SU-DHL-6 (cell line): ENCODE measurements at regions not wholly inside any gene's neighbourhood (a gene's known extent, or its start where the extent isn't known, plus 50 kb on each side); places are given as distances from the start of the nearest gene placed in this dataset.

Source experiments
- H2AFZ ChIP-seq: fragments of 200-600 bp; sonication (generic); 2 replicates; pipeline ENCODE4 v1.6.1; 2014; ENCODE audit warnings: low read depth, mild to moderate bottlenecking, moderate library complexity, mixed read lengths, antibody characterized with exemption, low read length; ENCODE audit not compliant: severe bottlenecking
- H3F3A ChIP-seq: fragments of 200-600 bp; shearing (Covaris generic); 2 replicates; pipeline ENCODE4 v1.6.0; 2016; ENCODE audit warnings: antibody characterized with exemption, mild to moderate bottlenecking; ENCODE audit not compliant: insufficient read depth
- H3K27ac ChIP-seq: fragments of 200-600 bp; sonication (generic); 2 replicates; pipeline ENCODE4 v1.5.1; 2016; ENCODE audit warnings: low read depth, mild to moderate bottlenecking, low read length, moderate library complexity, mixed read lengths
- H3K27me3 ChIP-seq: fragments of 200-600 bp; sonication (generic), shearing (Covaris generic); 2 replicates; pipeline ENCODE4 v1.6.0; 2014; ENCODE audit warnings: mild to moderate bottlenecking, low read length
- H3K36me3 ChIP-seq: fragments of 200-600 bp; sonication (generic); 2 replicates; pipeline ENCODE4 v1.6.1; 2014; ENCODE audit warnings: mild to moderate bottlenecking, low read length, mixed read lengths
- H3K4me2 ChIP-seq: fragments of 300-600, 200-600 bp; shearing (Covaris generic), sonication (generic); 2 replicates; pipeline ENCODE4 v1.6.0; 2014; ENCODE audit warnings: low read length, low read depth, mild to moderate bottlenecking; ENCODE audit not compliant: poor library complexity, severe bottlenecking
- H3K4me3 ChIP-seq: fragments of 200-600 bp; sonication (generic); 2 replicates; pipeline ENCODE4 v1.5.1; 2014; ENCODE audit warnings: antibody characterized with exemption, low read length, mild to moderate bottlenecking, mixed read lengths; ENCODE audit not compliant: insufficient read depth, poor library complexity, severe bottlenecking
- H3K79me2 ChIP-seq: fragments of 200-600 bp; sonication (generic); 2 replicates; pipeline ENCODE4 v1.6.1; 2014; ENCODE audit warnings: mild to moderate bottlenecking, low read length, moderate library complexity; ENCODE audit not compliant: insufficient read depth
- H3K9ac ChIP-seq: fragments of 200-600 bp; sonication (generic); 2 replicates; pipeline ENCODE4 v1.7.0; 2014; ENCODE audit warnings: mild to moderate bottlenecking, low read length
- H3K9me2 ChIP-seq: fragments of 200-600 bp; sonication (generic); replicated peaks from 2 replicates; pipeline ENCODE4 v1.6.1; 2014; ENCODE audit warnings: low read length; ENCODE audit not compliant: insufficient read depth
- H3K9me3 ChIP-seq: fragments of 200-600 bp; sonication (generic); 2 replicates; pipeline ENCODE4 v1.6.1; 2014; ENCODE audit warnings: low read length, mixed read lengths; ENCODE audit not compliant: insufficient read depth
- H4K20me1 ChIP-seq: fragments of 200-600 bp; sonication (generic); 2 replicates; pipeline ENCODE4 v1.6.1; 2014; ENCODE audit warnings: low read depth, mild to moderate bottlenecking, antibody characterized with exemption, low read length, moderate library complexity, mixed read lengths
- CTCF ChIP-seq: fragments of 200-600 bp; sonication (generic); IDR thresholded peaks from one replicate; pipeline ENCODE4 v1.5.1; 2017; ENCODE audit warnings: antibody characterized with exemption, mild to moderate bottlenecking, low read length, moderate library complexity; ENCODE audit not compliant: insufficient read depth, poor library complexity, severe bottlenecking
- EZH2phosphoT487 ChIP-seq: fragments of 200-600 bp; sonication (generic), shearing (Covaris generic); conservative IDR thresholded peaks from 2 replicates; pipeline ENCODE4 v1.6.1; 2018; ENCODE audit warnings: mild to moderate bottlenecking, antibody characterized with exemption, low read length, moderate library complexity, mixed read lengths

- no peak overlapping the region for H3K4me2 ChIP-seq
Measured at GRCh38 chr1:101136271-101136670, 100.5 kb upstream of the S1PR1 start.

GRCh38 chr1:101135526-101135925 lies 101.3 kb upstream of the S1PR1 start:
- H3K9me2 ChIP-seq: no peaks in the 10 kb centered on the region
- H3K27me3 ChIP-seq: no peaks in the 10 kb centered on the region
- no peak overlapping the region for H3K4me3 ChIP-seq
- H3K36me3 ChIP-seq: no peaks in the 10 kb centered on the region
- H3K4me2 ChIP-seq: no peak overlapping the region
- TF ChIP-seq EZH2phosphoT487: no peak
- no peak for TF ChIP-seq CTCF
- no peaks in the 10 kb centered on the region for H4K20me1 ChIP-seq
- H3K79me2 ChIP-seq: no peaks in the 10 kb centered on the region
- H3F3A ChIP-seq: no peaks in the 10 kb centered on the region
- no peak overlapping the region for H2AFZ ChIP-seq
- H3K9me3 ChIP-seq: no peaks in the 10 kb centered on the region
- H3K27ac ChIP-seq: no peak overlapping the region
- H3K9ac ChIP-seq: no peak overlapping the region

More at GRCh38 chr1:101136271-101136670, 100.5 kb upstream of the S1PR1 start:
- Histone ChIP-seq H3F3A (no peaks in the 10 kb centered on the region), H3K36me3 (no peaks in the 10 kb centered on the region), H3K9me3 (no peaks in the 10 kb centered on the region), H3K4me3 (no peak overlapping the region), H3K9ac (no peak overlapping the region), H3K27ac (no peak overlapping the region), H3K9me2 (no peaks in the 10 kb centered on the region), H2AFZ (no peak overlapping the region), H3K27me3 (no peaks in the 10 kb centered on the region), H4K20me1 (no peaks in the 10 kb centered on the region), H3K79me2 (no peaks in the 10 kb centered on the region)
- TF ChIP-seq CTCF (no peak), EZH2phosphoT487 (no peak)

GRCh38 chr1:101131239-101131843 lies 105.5 kb upstream of the S1PR1 start:
- Histone ChIP-seq H2AFZ (no peak overlapping the region), H3K27ac (no peak overlapping the region), H3F3A (0 out of 2 replicates have a peak, but pooled peaks cover 10% of the 10 kb centered on the region), H3K4me3 (no peak overlapping the region), H3K9me2 (no peaks in the 10 kb centered on the region), H3K27me3 (no peaks in the 10 kb centered on the region), H3K9me3 (no peaks in the 10 kb centered on the region), H3K9ac (no peak overlapping the region), H3K4me2 (no peak overlapping the region), H3K79me2 (no peaks in the 10 kb centered on the region), H3K36me3 (no peaks in the 10 kb centered on the region), H4K20me1 (no peaks in the 10 kb centered on the region)
- no peak for TF ChIP-seq CTCF
- no peak for TF ChIP-seq EZH2phosphoT487
